NCI-H2196 (cell line): ENCODE measurements at regions not wholly inside any gene's neighbourhood (a gene's known extent, or its start where the extent isn't known, plus 50 kb on each side); places are given as distances from the start of the nearest gene placed in this dataset.

ENCODE experiments used
- DNase-seq: peaks from one replicate; lab custom pipeline; 2025; ENCODE audit not compliant: unreplicated experiment; lab: John Stamatoyannopoulos, UW

GRCh38 chr22:49022816-49023160 is 804.9 kb downstream of the BRD1 start:
- DNase-seq, result no peak

- no peak for DNase-seq
Measured at GRCh38 chr22:49021926-49022815, 805.5 kb downstream of the BRD1 start.

GRCh38 chr22:49021131-49021925 is 806.3 kb downstream of the BRD1 start:
- no peak for DNase-seq

GRCh38 chr22:49019737-49020713 is 807.6 kb downstream of the BRD1 start:
- DNase-seq, result no peak

GRCh38 chr22:49018601-49019000 is 809.1 kb downstream of the BRD1 start:
- DNase-seq, result no peak

DNA sequence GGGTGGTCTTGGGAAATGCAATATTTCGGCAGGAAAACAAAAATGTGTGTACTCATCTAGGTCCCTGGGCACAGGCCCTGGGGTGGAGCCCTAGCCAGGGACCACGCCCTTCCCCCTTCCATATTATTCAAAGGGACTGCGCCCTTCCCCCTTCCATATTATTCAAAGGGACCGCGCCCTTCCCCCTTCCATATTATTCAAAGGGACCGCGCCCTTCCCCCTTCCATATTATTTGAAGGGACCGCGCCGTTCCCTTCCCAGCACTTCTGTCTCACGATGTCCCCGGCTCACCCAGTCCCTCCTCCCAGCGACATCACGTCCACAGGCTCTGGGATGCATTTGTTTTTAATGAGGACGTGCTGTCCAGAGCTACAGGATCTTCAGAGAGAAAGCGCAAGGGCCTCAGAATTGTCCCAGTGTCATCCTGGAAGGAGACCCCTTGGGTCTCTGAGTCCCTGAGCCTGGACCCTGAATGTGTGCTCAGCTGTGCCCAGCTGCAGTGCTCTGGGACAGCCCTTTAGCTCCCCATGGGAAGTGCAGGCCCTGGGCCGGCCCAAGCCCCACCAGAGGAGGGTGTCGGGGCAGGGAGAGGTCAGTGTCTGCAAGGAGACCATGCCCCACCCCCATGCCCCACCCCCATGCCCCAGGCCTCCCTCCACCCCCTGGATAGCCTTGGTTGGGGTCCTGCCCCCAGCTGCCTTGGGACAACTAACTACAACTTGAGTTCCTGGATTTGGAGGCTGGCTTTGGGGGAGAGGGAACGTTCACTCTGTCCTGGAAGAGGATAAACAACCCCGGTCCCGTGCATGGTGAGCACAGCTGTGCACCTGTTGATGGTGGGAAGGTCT is 810.0 kb downstream of the BRD1 start:
- no peak for DNase-seq

DNA sequence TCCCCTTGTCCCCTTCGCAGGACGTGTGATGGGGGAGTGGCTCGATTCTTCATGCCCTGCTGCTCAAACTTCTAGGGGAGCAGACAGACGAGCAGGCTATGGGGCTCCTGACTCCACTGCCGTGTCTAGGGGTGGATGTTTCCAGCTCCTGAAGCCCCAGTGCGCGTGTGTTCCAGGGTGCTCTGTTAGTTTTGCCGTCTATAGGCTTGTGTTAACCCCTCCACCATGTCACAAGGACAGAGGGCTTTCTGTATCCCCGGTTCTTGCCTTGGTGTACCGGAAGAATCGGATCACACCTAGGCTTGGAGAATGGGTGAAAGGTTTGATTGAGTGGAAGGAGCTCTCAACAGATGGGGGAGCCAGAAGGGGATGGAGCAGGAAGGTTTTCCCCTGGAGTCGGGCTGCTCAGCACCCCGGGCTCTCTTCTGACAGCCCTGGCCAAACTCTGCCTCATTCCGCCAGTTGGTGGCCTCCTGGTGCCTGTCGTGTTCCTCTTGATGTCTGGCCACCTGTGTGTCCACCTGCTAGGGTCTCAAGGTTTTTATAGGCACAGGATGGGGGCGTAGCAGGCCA is 810.7 kb downstream of the BRD1 start:
- DNase-seq, result no peak

DNA sequence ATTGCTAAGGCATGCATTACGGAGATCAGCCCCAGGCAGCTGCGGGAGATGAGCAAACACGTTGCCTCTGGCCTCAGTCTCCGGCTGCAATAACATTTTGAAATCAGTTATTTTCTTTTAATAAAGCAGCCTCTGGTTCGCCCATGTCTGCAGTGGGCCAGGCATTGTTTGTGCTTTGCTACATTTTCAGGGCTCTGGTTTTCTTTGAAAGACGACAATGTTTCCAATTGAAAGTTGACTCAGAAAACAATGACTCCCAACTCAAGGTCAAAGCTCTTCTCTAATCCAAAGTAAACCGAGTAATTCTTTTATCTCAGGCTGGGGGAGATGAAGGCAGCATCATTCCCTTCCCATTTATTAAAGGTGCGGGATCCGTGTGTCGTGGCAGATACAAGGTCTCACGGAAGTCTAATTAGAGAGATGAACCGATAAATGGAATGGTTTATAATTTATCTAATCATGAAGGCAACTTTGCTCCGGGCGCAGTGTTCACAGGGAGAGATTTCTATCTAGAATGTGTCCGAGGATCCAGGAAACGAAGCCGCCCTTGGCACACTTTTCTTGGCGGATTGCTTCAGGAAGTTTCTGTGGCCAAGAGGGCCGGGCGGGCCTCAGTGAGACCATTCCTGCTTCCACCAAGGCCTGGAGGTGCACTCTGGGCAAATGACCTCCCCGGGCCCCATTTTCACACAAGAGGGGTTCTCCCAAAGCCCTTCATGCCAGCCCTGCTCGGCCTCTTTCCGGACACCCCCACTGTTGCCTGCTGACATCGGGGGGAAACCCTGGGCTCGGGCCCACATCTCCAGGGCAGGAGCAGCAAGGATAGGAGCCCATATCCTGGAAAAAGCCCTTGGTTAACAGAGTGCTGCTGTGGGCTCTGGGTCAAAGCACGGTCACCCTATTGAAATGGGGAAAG is 811.4 kb downstream of the BRD1 start:
- DNase-seq, result no peak

GRCh38 chr22:49015459-49015858 is 812.2 kb downstream of the BRD1 start:
- no peak for DNase-seq

GRCh38 chr22:49014227-49015201 is 813.2 kb downstream of the BRD1 start:
- no peak for DNase-seq

GRCh38 chr22:49013707-49014106 is 814.0 kb downstream of the BRD1 start:
- no peak for DNase-seq

- no peak for DNase-seq
Measured at GRCh38 chr22:49012712-49013395, 814.8 kb downstream of the BRD1 start.

DNA sequence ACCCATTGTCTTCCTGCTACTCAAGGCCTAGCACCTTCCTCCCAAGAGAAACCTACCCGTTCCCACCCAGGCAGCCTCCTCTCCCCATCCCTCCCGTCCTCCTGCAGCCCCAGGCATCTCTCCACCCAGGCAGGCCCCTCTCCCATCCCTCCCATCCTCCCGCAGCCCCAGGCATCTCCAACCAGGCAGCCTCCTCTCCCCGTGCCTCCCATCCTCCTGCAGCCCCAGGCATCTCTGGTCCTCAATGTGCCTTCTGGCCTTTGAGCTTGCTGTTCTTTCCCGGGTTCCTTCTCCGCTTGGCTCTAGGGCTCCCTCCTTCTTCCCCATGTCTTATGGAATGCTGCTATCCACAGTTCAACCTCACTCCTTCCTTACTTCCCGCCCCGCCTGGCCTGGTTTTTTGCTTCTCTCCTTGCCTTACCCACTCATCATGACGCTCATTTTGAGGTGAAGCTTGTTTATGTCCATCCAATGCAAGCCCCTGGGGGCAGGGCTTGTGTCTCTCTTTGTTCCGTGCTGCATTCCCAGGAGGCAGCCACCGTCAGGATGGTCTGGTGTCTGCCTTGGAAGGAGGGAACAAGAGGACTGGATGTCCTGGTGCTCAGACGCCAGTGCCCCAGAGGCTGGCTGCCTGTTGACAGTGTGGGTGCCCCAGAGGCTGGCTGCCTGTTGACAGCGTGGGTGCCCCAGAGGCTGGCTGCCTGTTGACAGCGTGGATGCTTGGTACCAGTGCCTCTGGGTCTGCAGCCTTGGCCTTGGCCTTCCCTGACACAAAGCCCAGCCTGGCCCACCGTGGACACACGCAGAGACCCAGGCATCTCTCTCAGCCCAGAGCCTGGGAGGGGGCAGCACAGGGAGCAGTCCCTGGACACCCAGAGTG is 815.7 kb downstream of the BRD1 start:
- DNase-seq, result no peak

DNA sequence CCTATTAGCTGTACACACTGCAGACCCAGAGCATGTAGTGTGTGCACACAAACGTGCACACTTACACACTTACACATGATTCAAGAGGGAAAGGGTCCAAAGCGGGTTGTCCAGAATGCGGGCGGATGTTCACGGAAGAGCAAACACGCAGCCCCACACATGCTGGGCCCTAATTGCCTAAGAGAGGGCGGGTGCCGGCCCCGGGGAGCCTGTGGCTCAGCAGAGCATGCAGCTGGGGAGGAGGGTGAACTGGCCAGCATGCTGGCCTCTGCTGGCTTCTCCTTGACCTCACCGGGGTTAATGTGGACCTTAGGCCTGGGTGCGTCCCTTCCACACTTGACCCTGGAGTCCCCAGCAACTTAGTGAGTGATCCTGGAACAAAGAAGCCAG is 816.3 kb downstream of the BRD1 start:
- no peak for DNase-seq

- no peak for DNase-seq
Measured at GRCh38 chr22:49010901-49011300, 816.8 kb downstream of the BRD1 start.
